Breast epithelium (tissue), 4 donors: ENCODE measurements at regions not wholly inside any gene's neighbourhood (a gene's known extent, or its start where the extent isn't known, plus 50 kb on each side); places are given as distances from the start of the nearest gene placed in this dataset.

Source experiments
- DNase-seq, 2 donors: peaks; one replicate each; pipeline ENCODE4 v3.0.0-alpha.2; 2019; ENCODE audit warnings: low spot score in 2 of 2
- H3K27ac ChIP-seq, 2 donors: fragments of 200-600 bp; sonication (generic) in 1 of 2; one replicate each; pipeline ENCODE4 v1.5.1; 2016 to 2019; ENCODE audit warnings: mild to moderate bottlenecking in 1 of 2
- H3K27me3 ChIP-seq, 2 donors: fragments of 200-600 bp; sonication (generic) in 1 of 2; one replicate each; pipeline versions ENCODE4 v1.5.1 to v1.6.0; 2017 to 2019; ENCODE audit warnings: control low read depth in 1 of 2, mild to moderate bottlenecking in 1 of 2
- H3K36me3 ChIP-seq: fragments of 200-600 bp; one replicate; pipeline ENCODE4 v1.5.1; 2019
- H3K4me1 ChIP-seq, 2 donors: fragments of 200-600 bp; sonication (generic); one replicate each; pipeline ENCODE4 v1.5.1; 2016 to 2019; ENCODE audit warnings: control low read depth in 1 of 2
- H3K4me3 ChIP-seq, 3 donors: fragments of 200-600 bp; sonication (generic); 1 replicate in 2 of 3; 2 replicates in 1 of 3; pipeline ENCODE4 v1.5.1; 2016 to 2019; ENCODE audit warnings: mild to moderate bottlenecking in 3 of 3, moderate library complexity in 2 of 3
- H3K9me3 ChIP-seq, 2 donors: fragments of 200-600 bp; sonication (generic) in 1 of 2; one replicate each; pipeline ENCODE4 v1.5.1; 2016 to 2019; ENCODE audit warnings: control low read depth in 1 of 2
- POLR2A ChIP-seq: fragments of 450-650 bp; IDR thresholded peaks from one replicate; pipeline ENCODE4 v1.6.1; 2016; ENCODE audit warnings: antibody characterized with exemption, mild to moderate bottlenecking, moderate library complexity
- POLR2AphosphoS5 ChIP-seq, 3 donors: sonication (generic); formaldehyde crosslinking; IDR thresholded peaks; one replicate each; pipeline ENCODE4 v1.6.1; 2017; ENCODE audit warnings: antibody characterized with exemption in 3 of 3
- intact Hi-C: fragments of 100-400 bp; cut with DNase I; formaldehyde crosslinking; loops from one replicate; pipeline ENCODE4 v1.15.1; 2023; ENCODE audit warnings: low total_unique reads
- TF ChIP-seq, protein P1 (sequence below), 3 donors: fragments of 450-650 bp; IDR thresholded peaks; one replicate each; pipeline ENCODE4 v1.5.1; 2016 to 2017; ENCODE audit warnings: antibody characterized with exemption in 3 of 3, mild to moderate bottlenecking in 3 of 3, moderate library complexity in 3 of 3

DNA sequence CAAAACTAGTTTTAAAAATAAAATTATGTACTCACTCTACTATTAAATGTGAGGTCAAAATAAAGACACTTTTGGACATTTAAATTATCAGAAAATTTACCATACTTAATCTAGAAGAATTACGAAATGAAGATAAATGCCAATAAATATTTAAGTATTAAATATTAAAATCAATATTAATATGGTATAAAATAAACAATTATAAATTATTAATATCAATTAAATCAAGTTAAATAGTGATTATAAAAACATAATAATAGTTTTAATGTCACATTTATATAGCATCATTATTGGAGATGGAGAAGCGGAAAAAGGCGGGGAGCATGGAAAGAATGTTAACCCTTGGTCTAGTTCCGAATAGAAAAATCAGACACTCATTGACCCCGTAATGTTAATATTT, 224.3 kb upstream of the MDGA2 start:
- H3K27me3 ChIP-seq: no peaks in the 10 kb centered on the region
- TF ChIP-seq, protein P1, sequence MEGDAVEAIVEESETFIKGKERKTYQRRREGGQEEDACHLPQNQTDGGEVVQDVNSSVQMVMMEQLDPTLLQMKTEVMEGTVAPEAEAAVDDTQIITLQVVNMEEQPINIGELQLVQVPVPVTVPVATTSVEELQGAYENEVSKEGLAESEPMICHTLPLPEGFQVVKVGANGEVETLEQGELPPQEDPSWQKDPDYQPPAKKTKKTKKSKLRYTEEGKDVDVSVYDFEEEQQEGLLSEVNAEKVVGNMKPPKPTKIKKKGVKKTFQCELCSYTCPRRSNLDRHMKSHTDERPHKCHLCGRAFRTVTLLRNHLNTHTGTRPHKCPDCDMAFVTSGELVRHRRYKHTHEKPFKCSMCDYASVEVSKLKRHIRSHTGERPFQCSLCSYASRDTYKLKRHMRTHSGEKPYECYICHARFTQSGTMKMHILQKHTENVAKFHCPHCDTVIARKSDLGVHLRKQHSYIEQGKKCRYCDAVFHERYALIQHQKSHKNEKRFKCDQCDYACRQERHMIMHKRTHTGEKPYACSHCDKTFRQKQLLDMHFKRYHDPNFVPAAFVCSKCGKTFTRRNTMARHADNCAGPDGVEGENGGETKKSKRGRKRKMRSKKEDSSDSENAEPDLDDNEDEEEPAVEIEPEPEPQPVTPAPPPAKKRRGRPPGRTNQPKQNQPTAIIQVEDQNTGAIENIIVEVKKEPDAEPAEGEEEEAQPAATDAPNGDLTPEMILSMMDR (IDR thresholded peaks at IDR 0.05): no peak
- TF ChIP-seq POLR2A (no peak), POLR2AphosphoS5 (IDR thresholded peaks at IDR 0.05) (no peak)
- no peak for DNase-seq
- no peaks in the 10 kb centered on the region for H3K36me3 ChIP-seq
- no peak overlapping the region for H3K4me3 ChIP-seq
- intact Hi-C loops: no loop called here
- H3K9me3 ChIP-seq: peaks cover 0 to 5% of the 10 kb centered on the region in 2 donors
- H3K27ac ChIP-seq: no peak overlapping the region
- no peaks in the 10 kb centered on the region for H3K4me1 ChIP-seq

DNA sequence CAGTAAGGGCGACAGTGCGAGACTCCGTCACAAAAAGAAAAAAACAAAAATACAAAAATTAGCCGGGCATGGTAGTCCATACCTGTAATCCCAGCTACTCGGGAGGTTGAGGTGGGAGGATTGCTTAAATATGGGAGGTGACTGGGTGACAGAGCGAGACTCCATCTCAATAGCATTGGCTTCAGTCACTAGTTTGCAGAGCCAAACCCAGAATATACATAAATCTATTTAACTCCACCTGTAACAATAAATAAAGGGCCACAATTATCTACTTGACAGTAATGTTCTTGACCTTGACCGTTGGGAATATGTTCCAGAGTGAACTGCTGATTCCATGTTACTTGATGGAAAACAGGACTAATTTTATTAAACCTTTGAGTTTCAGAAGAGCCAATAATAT, 198.9 kb upstream of the MDGA2 start:
- Histone ChIP-seq H3K9me3 (no peaks in the 10 kb centered on the region), H3K36me3 (no peaks in the 10 kb centered on the region), H3K4me3 (no peak overlapping the region), H3K4me1 (no peaks in the 10 kb centered on the region), H3K27me3 (no peaks in the 10 kb centered on the region), H3K27ac (no peak overlapping the region)
- intact Hi-C loops: no loop called here
- no peak for TF ChIP-seq POLR2A
- no peak for TF ChIP-seq POLR2AphosphoS5 (IDR thresholded peaks at IDR 0.05)
- TF ChIP-seq, protein P1 (IDR thresholded peaks at IDR 0.05): no peak
- DNase-seq: no peak

DNA sequence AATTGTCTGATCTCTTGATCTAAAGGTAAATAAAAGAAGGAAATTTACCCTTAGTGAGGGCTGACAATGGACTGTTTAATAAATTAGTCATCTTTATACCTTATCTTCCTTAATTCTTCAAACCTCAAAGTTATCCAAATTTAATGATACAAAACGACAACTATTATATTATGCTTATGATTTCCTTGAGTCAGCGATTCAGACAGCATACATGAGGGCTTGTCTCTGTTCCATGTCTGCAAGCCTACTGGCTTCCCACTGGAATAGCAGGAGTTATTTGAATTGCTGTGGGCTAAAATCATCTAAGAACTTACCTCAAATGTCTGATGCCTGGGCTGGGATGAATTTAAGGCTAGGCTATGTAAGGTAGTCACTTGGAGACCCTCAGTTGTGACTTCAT, 197.2 kb upstream of the MDGA2 start:
- no peak for DNase-seq
- no peaks in the 10 kb centered on the region for H3K9me3 ChIP-seq

DNA sequence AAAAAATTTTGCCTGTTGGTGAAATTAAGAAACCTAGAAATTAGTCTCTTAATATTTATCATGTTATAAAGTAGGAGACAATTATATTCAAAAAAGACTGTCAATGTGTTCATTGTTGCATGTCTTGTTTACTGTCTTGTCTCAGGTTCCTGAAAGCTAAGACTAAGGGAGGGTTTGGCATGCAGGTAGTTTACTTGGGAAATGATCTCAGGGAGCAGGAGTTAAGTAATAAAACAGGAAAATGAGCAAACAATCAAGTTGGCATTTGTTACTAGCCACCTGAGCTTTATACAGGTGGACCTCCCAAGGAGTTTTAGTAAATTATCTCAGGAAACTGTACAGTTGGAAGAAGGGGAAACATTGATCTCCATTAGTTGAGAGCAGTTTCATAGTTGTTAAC, 188.0 kb upstream of the MDGA2 start:
- H3K4me1 ChIP-seq: no peaks in the 10 kb centered on the region
- intact Hi-C loops: no loop called here
- H3K4me3 ChIP-seq: no peak overlapping the region
- no peaks in the 10 kb centered on the region for H3K9me3 ChIP-seq
- DNase-seq: no peak
- H3K36me3 ChIP-seq: no peaks in the 10 kb centered on the region
- no peak overlapping the region for H3K27ac ChIP-seq
- no peaks in the 10 kb centered on the region for H3K27me3 ChIP-seq
- TF ChIP-seq, protein P1 (IDR thresholded peaks at IDR 0.05): no peak
- no peak for TF ChIP-seq POLR2AphosphoS5 (IDR thresholded peaks at IDR 0.05)
- no peak for TF ChIP-seq POLR2A

More for the DNA sequence above, 197.2 kb upstream of the MDGA2 start:
- TF ChIP-seq, protein P1 (IDR thresholded peaks at IDR 0.05): no peak
- TF ChIP-seq POLR2A (no peak), POLR2AphosphoS5 (IDR thresholded peaks at IDR 0.05) (no peak)
- no peak overlapping the region for H3K27ac ChIP-seq
- H3K36me3 ChIP-seq: no peaks in the 10 kb centered on the region
- no peak overlapping the region for H3K4me3 ChIP-seq
- H3K4me1 ChIP-seq: no peaks in the 10 kb centered on the region
- intact Hi-C loops: no loop called here
- H3K27me3 ChIP-seq: no peaks in the 10 kb centered on the region

DNA sequence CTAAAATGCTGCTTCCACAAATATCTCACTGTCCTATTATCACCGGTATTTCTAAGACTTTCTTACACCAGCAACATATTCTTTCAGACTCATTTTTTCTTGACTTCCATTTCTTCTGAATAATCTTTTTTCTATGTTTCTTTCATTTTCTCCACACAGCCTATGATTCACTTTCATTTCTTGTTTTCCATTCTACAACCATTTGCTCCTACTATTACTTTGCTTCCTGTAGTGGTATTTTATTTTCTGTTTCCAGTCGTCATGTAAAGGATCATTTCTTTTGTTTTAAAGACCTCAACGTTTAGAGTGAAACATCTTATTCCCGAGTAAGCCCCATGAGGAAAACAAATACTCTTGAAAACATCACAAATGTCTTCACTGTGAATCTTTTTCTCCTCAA, 182.2 kb upstream of the MDGA2 start:
- intact Hi-C loops: no loop called here
- no peak overlapping the region for H3K27ac ChIP-seq
- no peaks in the 10 kb centered on the region for H3K27me3 ChIP-seq
- H3K4me3 ChIP-seq: no peak overlapping the region
- TF ChIP-seq POLR2AphosphoS5 (IDR thresholded peaks at IDR 0.05) (no peak), POLR2A (no peak)
- TF ChIP-seq, protein P1 (IDR thresholded peaks at IDR 0.05): no peak
- no peak for DNase-seq
- no peaks in the 10 kb centered on the region for H3K9me3 ChIP-seq
- H3K4me1 ChIP-seq: no peaks in the 10 kb centered on the region
- no peaks in the 10 kb centered on the region for H3K36me3 ChIP-seq
